SK-N-SH (cell line): ENCODE measurements at regions not wholly inside any gene's neighbourhood (a gene's known extent, or its start where the extent isn't known, plus 50 kb on each side); places are given as distances from the start of the nearest gene placed in this dataset.

Experiments used
- CTCF ChIA-PET: fragments of 300-600, 350-600 bp; formaldehyde crosslinking; extraction: SDS; loops from one replicate; lab custom pipeline; 2021; lab: Yijun Ruan, JAX
- POLR2A ChIA-PET: fragments of 350-600 bp; sonication (Branson Sonifier 250); formaldehyde crosslinking; extraction: SDS; loops from one replicate; lab custom pipeline; 2020; ENCODE audit warnings: antibody characterized with exemption, inconsistent platforms; lab: Yijun Ruan, JAX
- DNase-seq: peaks from one replicate; pipeline ENCODE4 v3.0.0; 2012
- H2AFZ ChIP-seq: fragments of 200-600 bp; sonication (generic); 2 replicates; pipeline ENCODE4 v1.8.1; 2016; ENCODE audit warnings: antibody characterized with exemption, mild to moderate bottlenecking, low read depth
- H3F3A ChIP-seq: fragments of 200-600 bp; sonication (generic); replicated peaks from 2 replicates; pipeline ENCODE3; 2016; ENCODE audit warnings: antibody characterized with exemption, mild to moderate bottlenecking; ENCODE audit not compliant: insufficient read depth
- H3K27ac ChIP-seq, 2 experiments: fragments of 200-500 bp in 1 of 2; fragments of 200-600 bp in 1 of 2; sonication (Bioruptor generic) in 1 of 2; sonication (generic), shearing (Covaris generic) in 1 of 2; 2 replicates each; pipeline versions ENCODE4 v1.5.1 to v1.6.1; 2014 to 2016; ENCODE audit warnings: low read depth in 2 of 2, inconsistent platforms in 1 of 2, low read length in 1 of 2, mild to moderate bottlenecking in 1 of 2, mixed read lengths in 1 of 2
- H3K27me3 ChIP-seq: fragments of 200-600 bp; sonication (generic), shearing (Covaris generic); 2 replicates; pipeline ENCODE4 v1.6.1; 2016; ENCODE audit warnings: mixed run types; ENCODE audit not compliant: insufficient read depth
- H3K36me3 ChIP-seq, 2 experiments: fragments of 200-500 bp in 1 of 2; fragments of 200-600 bp in 1 of 2; sonication (Bioruptor generic) in 1 of 2; sonication (generic) in 1 of 2; replicated peaks in 1 of 2; 2 replicates each; pipeline versions ENCODE3 to v1.5.1; 2014 to 2016; ENCODE audit warnings: low read length in 1 of 2, mild to moderate bottlenecking in 1 of 2; ENCODE audit not compliant: insufficient read depth in 2 of 2, control insufficient read depth in 1 of 2
- H3K4me1 ChIP-seq, 2 experiments: fragments of 200-500 bp in 1 of 2; fragments of 200-600 bp in 1 of 2; sonication (Bioruptor generic) in 1 of 2; sonication (generic), shearing (Covaris generic) in 1 of 2; 2 replicates each; pipeline versions ENCODE4 v1.5.1 to v1.6.1; 2014 to 2016; ENCODE audit warnings: low read depth in 1 of 2, low read length in 1 of 2, mixed run types in 1 of 2; ENCODE audit not compliant: insufficient read depth in 2 of 2, control insufficient read depth in 1 of 2
- H3K4me2 ChIP-seq: fragments of 200-600 bp; sonication (generic), shearing (Covaris generic); 2 replicates; pipeline ENCODE4 v1.6.1; 2017; ENCODE audit warnings: mixed run types
- H3K4me3 ChIP-seq, 2 experiments: fragments of 200-500 bp in 1 of 2; fragments of 200-600 bp in 1 of 2; sonication (Bioruptor generic) in 1 of 2; sonication (generic), shearing (Covaris generic) in 1 of 2; 2 replicates each; pipeline versions ENCODE4 v1.5.1 to v1.8.1; 2014 to 2016; ENCODE audit warnings: low read depth in 2 of 2, inconsistent platforms in 1 of 2, low read length in 1 of 2, mild to moderate bottlenecking in 1 of 2, mixed read lengths in 1 of 2, moderate library complexity in 1 of 2
- H3K79me2 ChIP-seq: fragments of 200-600 bp; sonication (generic); 2 replicates; pipeline ENCODE4 v1.8.1; 2017; ENCODE audit warnings: mild to moderate bottlenecking; ENCODE audit not compliant: insufficient read depth
- H3K9ac ChIP-seq: fragments of 200-600 bp; sonication (generic); 2 replicates; pipeline ENCODE4 v1.6.1; 2017; ENCODE audit warnings: mixed run types
- H3K9me2 ChIP-seq: fragments of 200-600 bp; sonication (generic); 2 replicates; pipeline ENCODE4 v1.6.1; 2017; ENCODE audit warnings: mixed run types
- H3K9me3 ChIP-seq: fragments of 200-600 bp; sonication (generic); 2 replicates; pipeline ENCODE4 v1.6.1; 2017; ENCODE audit warnings: mixed run types, mild to moderate bottlenecking, moderate library complexity
- H4K20me1 ChIP-seq: fragments of 200-600 bp; sonication (generic); 2 replicates; pipeline ENCODE4 v1.6.1; 2017; ENCODE audit warnings: mild to moderate bottlenecking, mixed run types; ENCODE audit not compliant: insufficient read depth
- CHD2 ChIP-seq: fragments of 150-350 bp; IDR thresholded peaks from 2 replicates; pipeline ENCODE4 v1.6.1; 2018; ENCODE audit warnings: low read length; ENCODE audit not compliant: partially characterized antibody
- CTCF ChIP-seq: fragments of 200-600 bp; sonication (generic); IDR thresholded peaks from 2 replicates; pipeline ENCODE4 v1.6.1; 2017; ENCODE audit warnings: antibody characterized with exemption, mild to moderate bottlenecking, moderate library complexity
- ELF1 ChIP-seq: IDR thresholded peaks from 2 replicates; pipeline ENCODE4 v1.4.0; 2012
- FOSL2 ChIP-seq: IDR thresholded peaks from 2 replicates; pipeline ENCODE4 v1.4.0; 2012; ENCODE audit warnings: low read depth, mild to moderate bottlenecking, moderate library complexity, borderline replicate concordance
- GABPA ChIP-seq: IDR thresholded peaks from 2 replicates; pipeline ENCODE4 v1.4.0; 2012; ENCODE audit warnings: low read depth, mild to moderate bottlenecking
- IRF3 ChIP-seq: fragments of 150-350 bp; IDR thresholded peaks from 2 replicates; pipeline ENCODE4 v1.6.1; 2016; ENCODE audit warnings: mild to moderate bottlenecking, low read depth, low read length
- MAX ChIP-seq: IDR thresholded peaks from 2 replicates; pipeline ENCODE4 v1.4.0; 2012; ENCODE audit warnings: low read depth
- MEF2A ChIP-seq: IDR thresholded peaks from 2 replicates; pipeline ENCODE4 v1.4.0; 2012; ENCODE audit warnings: low read depth, borderline replicate concordance
- NFIC ChIP-seq: IDR thresholded peaks from 2 replicates; pipeline ENCODE4 v1.4.0; 2012; ENCODE audit warnings: borderline replicate concordance
- RCOR1 ChIP-seq: fragments of 150-350 bp; IDR thresholded peaks from 2 replicates; pipeline ENCODE4 v1.6.1; 2017; ENCODE audit warnings: antibody characterized with exemption, low read length
- RFX5 ChIP-seq: IDR thresholded peaks from 2 replicates; pipeline ENCODE4 v1.6.1; 2012; ENCODE audit warnings: mild to moderate bottlenecking, improper control_type of control experiment, low read length
- RXRA ChIP-seq: IDR thresholded peaks from 2 replicates; pipeline ENCODE4 v1.4.0; 2012; ENCODE audit warnings: low read depth, mild to moderate bottlenecking, borderline replicate concordance
- SIN3A ChIP-seq: IDR thresholded peaks from 2 replicates; pipeline ENCODE4 v1.6.1; 2012; ENCODE audit warnings: low read depth, mild to moderate bottlenecking, low read length, moderate library complexity, borderline replicate concordance
- TAF1 ChIP-seq: IDR thresholded peaks from 2 replicates; pipeline ENCODE4 v1.6.1; 2012; ENCODE audit warnings: low read depth, mild to moderate bottlenecking, low read length, moderate library complexity, borderline replicate concordance
- TCF12 ChIP-seq: IDR thresholded peaks from 2 replicates; pipeline ENCODE4 v1.4.0; 2012
- USF1 ChIP-seq: IDR thresholded peaks from 2 replicates; pipeline ENCODE4 v1.4.0; 2012; ENCODE audit warnings: low read depth, borderline replicate concordance
- USF2 ChIP-seq: fragments of 150-350 bp; IDR thresholded peaks from 2 replicates; pipeline ENCODE4 v1.6.1; 2017; ENCODE audit warnings: antibody characterized with exemption, low read length, low read depth, borderline replicate concordance
- YY1 ChIP-seq: IDR thresholded peaks from 2 replicates; pipeline ENCODE4 v1.4.0; 2012; ENCODE audit warnings: low read depth, mild to moderate bottlenecking
- ZBTB33 ChIP-seq: IDR thresholded peaks from 2 replicates; pipeline ENCODE4 v1.4.0; 2012; ENCODE audit warnings: low read depth, borderline replicate concordance
- WGBS: methylation state at CpG from one replicate; pipeline ENCODE4 v1.1.6; 2017; ENCODE audit warnings: low lambda C conversion rate; 5-methylcytosine and 5-hydroxymethylcytosine counted together

GRCh38 chr2:31674446-31674845 is 93.7 kb upstream of the SRD5A2 start:
- Histone ChIP-seq H3K36me3 (no peaks in the 10 kb centered on the region), H3F3A (no peaks in the 10 kb centered on the region), H3K4me1 (no peaks in the 10 kb centered on the region)
- CTCF ChIA-PET: interaction anchor here (0.6 kb wide), 1 partner anchor 23 kb away, joined by 3 read pairs; no protein-coding TSS in a partner anchor
- TF ChIP-seq GABPA: no peak
- TF ChIP-seq ZBTB33: no peak
- no peak for TF ChIP-seq YY1
- no peak for TF ChIP-seq NFIC
- no peak for TF ChIP-seq TAF1
- no peak for TF ChIP-seq RCOR1
- no peak for TF ChIP-seq CTCF
- no peak for TF ChIP-seq FOSL2
- TF ChIP-seq IRF3: no peak
- no peak for TF ChIP-seq RXRA
- TF ChIP-seq USF2: no peak
- TF ChIP-seq CHD2: no peak
- no peak for TF ChIP-seq MEF2A
- no peak for TF ChIP-seq USF1
- no peak for TF ChIP-seq SIN3A
- no peak for TF ChIP-seq MAX
- no peak for TF ChIP-seq RFX5
- no peak for TF ChIP-seq ELF1
- no peak for TF ChIP-seq TCF12
- TF ChIP-seq, all 33 proteins: peak for 0
- H3K9ac ChIP-seq: no peak overlapping the region
- no peak for DNase-seq
- POLR2A ChIA-PET: no interaction called here
- no peaks in the 10 kb centered on the region for H3K9me2 ChIP-seq
- no peak overlapping the region for H3K4me3 ChIP-seq
- no peak overlapping the region for H2AFZ ChIP-seq
- H4K20me1 ChIP-seq: no peaks in the 10 kb centered on the region
- WGBS: 10% methylated on average over 2 of the region's 2 CpGs
- H3K27me3 ChIP-seq: no peaks in the 10 kb centered on the region
- no peak overlapping the region for H3K27ac ChIP-seq
- no peaks in the 10 kb centered on the region for H3K9me3 ChIP-seq
- H3K79me2 ChIP-seq: no peaks in the 10 kb centered on the region
- H3K4me2 ChIP-seq: no peak overlapping the region
